ENCODE measurements at regions not wholly inside any gene's neighbourhood (a gene's known extent, or its start where the extent isn't known, plus 50 kb on each side); places are given as distances from the start of the nearest gene placed in this dataset.

GRCh38 chr21:15520811-15521643 lies 208.8 kb upstream of the USP25 start:
- Histone ChIP-seq H3K27ac (no peak overlapping the region), H3K36me3 (replicated peaks) (no peaks in the 10 kb centered on the region), H3K27me3 (replicated peaks) (no peaks in the 10 kb centered on the region), H3K4me3 (ENCODE audit: low read depth, low read length) (no peak overlapping the region)
- in situ Hi-C loops (cut with HindIII; ENCODE audit: low pct_ligation_motif_present, low sequenced_read_pairs), result no loop called here
- TF ChIP-seq CTCF (IDR thresholded peaks at IDR 0.05; ENCODE audit: low read depth, low read length, missing control alignments), result peak; percentile 57
- no peak for DNase-seq

GRCh38 chr21:15521644-15522001 lies 208.2 kb upstream of the USP25 start:
- Histone ChIP-seq H3K27me3 (replicated peaks) (no peaks in the 10 kb centered on the region), H3K4me3 (ENCODE audit: low read depth, low read length) (no peak overlapping the region), H3K36me3 (replicated peaks) (no peaks in the 10 kb centered on the region), H3K27ac (no peak overlapping the region)
- in situ Hi-C loops (cut with HindIII; ENCODE audit: low pct_ligation_motif_present, low sequenced_read_pairs), result no loop called here
- no peak for DNase-seq
- TF ChIP-seq CTCF (IDR thresholded peaks at IDR 0.05; ENCODE audit: low read depth, low read length, missing control alignments), result no peak

- TF ChIP-seq CTCF (IDR thresholded peaks at IDR 0.05; ENCODE audit: low read depth, low read length, missing control alignments), result no peak
- in situ Hi-C loops (cut with HindIII; ENCODE audit: low pct_ligation_motif_present, low sequenced_read_pairs), result no loop called here
- Histone ChIP-seq H3K27me3 (replicated peaks) (no peaks in the 10 kb centered on the region), H3K36me3 (replicated peaks) (no peaks in the 10 kb centered on the region), H3K4me3 (ENCODE audit: low read depth, low read length) (no peak overlapping the region), H3K27ac (no peak overlapping the region)
- no peak for DNase-seq
Observed at GRCh38 chr21:15522148-15522547, 207.6 kb upstream of the USP25 start.

GRCh38 chr21:15524855-15525254 lies 204.9 kb upstream of the USP25 start:
- H3K27ac ChIP-seq, result no peak overlapping the region
- TF ChIP-seq CTCF (IDR thresholded peaks at IDR 0.05; ENCODE audit: low read depth, low read length, missing control alignments), result no peak

GRCh38 chr21:15526798-15527197 lies 203.0 kb upstream of the USP25 start:
- Histone ChIP-seq H3K27me3 (replicated peaks) (no peaks in the 10 kb centered on the region), H3K36me3 (replicated peaks) (no peaks in the 10 kb centered on the region), H3K27ac (no peak overlapping the region), H3K4me3 (ENCODE audit: low read depth, low read length) (no peak overlapping the region)
- TF ChIP-seq CTCF (IDR thresholded peaks at IDR 0.05; ENCODE audit: low read depth, low read length, missing control alignments), result no peak
- DNase-seq, result no peak
- in situ Hi-C loops (cut with HindIII; ENCODE audit: low pct_ligation_motif_present, low sequenced_read_pairs), result no loop called here

More at GRCh38 chr21:15524855-15525254, 204.9 kb upstream of the USP25 start:
- no peaks in the 10 kb centered on the region for H3K36me3 ChIP-seq (replicated peaks)
- DNase-seq, result no peak
- in situ Hi-C loops (cut with HindIII; ENCODE audit: low pct_ligation_motif_present, low sequenced_read_pairs), result no loop called here
- H3K27me3 ChIP-seq (replicated peaks), result no peaks in the 10 kb centered on the region
- no peak overlapping the region for H3K4me3 ChIP-seq (ENCODE audit: low read depth, low read length)

GRCh38 chr21:15528346-15528745 lies 201.4 kb upstream of the USP25 start:
- Histone ChIP-seq H3K36me3 (replicated peaks) (no peaks in the 10 kb centered on the region), H3K27ac (no peak overlapping the region), H3K4me3 (ENCODE audit: low read depth, low read length) (no peak overlapping the region), H3K27me3 (replicated peaks) (no peaks in the 10 kb centered on the region)
- DNase-seq, result no peak
- TF ChIP-seq CTCF (IDR thresholded peaks at IDR 0.05; ENCODE audit: low read depth, low read length, missing control alignments), result no peak
- in situ Hi-C loops (cut with HindIII; ENCODE audit: low pct_ligation_motif_present, low sequenced_read_pairs), result no loop called here

All from brain microvascular endothelial cell (primary cell).